ENCODE measurements at regions not wholly inside any gene's neighbourhood (a gene's known extent, or its start where the extent isn't known, plus 50 kb on each side); places are given as distances from the start of the nearest gene placed in this dataset.

GRCh38 chr3:154782151-154782550, 298.0 kb upstream of the MME start:
- H3K4me2 ChIP-seq, result no peak overlapping the region
- no peak for FAIRE-seq
- no peak overlapping the region for H3K27ac ChIP-seq
- H3K9me3 ChIP-seq, result no peaks in the 10 kb centered on the region
- DNase-seq (ENCODE audit: low read depth in 1 of 2, low spot score in 1 of 2), result no peak
- ChIA-PET POLR2A (no interaction called here), CTCF (no interaction called here)
- H3K4me1 ChIP-seq, result no peaks in the 10 kb centered on the region
- TF ChIP-seq CEBPB (IDR thresholded peaks at IDR 0.05), result no peak
- TF ChIP-seq KDM1A (IDR thresholded peaks at IDR 0.05; ENCODE audit: low read depth), result no peak
- no peak for ATAC-seq
- H3K4me3 ChIP-seq, result no peak overlapping the region
- 0% methylated on average over 2 of the region's 2 CpGs for WGBS (ENCODE audit: missing lambda C conversion rate)

GRCh38 chr3:154781595-154781994, 298.5 kb upstream of the MME start:
- CTCF ChIA-PET, result no interaction called here
- Histone ChIP-seq H3K4me3 (no peak overlapping the region), H3K27ac (no peak overlapping the region), H3K9me3 (no peaks in the 10 kb centered on the region), H3K4me2 (no peak overlapping the region), H3K4me1 (no peaks in the 10 kb centered on the region)
- POLR2A ChIA-PET, result no interaction called here
- FAIRE-seq (no peak), ATAC-seq (no peak), DNase-seq (ENCODE audit: low read depth in 1 of 2, low spot score in 1 of 2) (no peak)
- TF ChIP-seq CTCF (IDR thresholded peaks at IDR 0.05) (no peak), ZFP36 (IDR thresholded peaks at IDR 0.05; ENCODE audit: borderline replicate concordance, partially characterized antibody) (no peak), BCL3 (IDR thresholded peaks at IDR 0.05) (no peak), MAFK (IDR thresholded peaks at IDR 0.05; ENCODE audit: partially characterized antibody) (no peak), RAD21 (conservative IDR thresholded peaks at IDR 0.05 in 1 of 2, IDR thresholded peaks at IDR 0.05 in 1 of 2) (no peak), EP300 (IDR thresholded peaks at IDR 0.05) (no peak), ZNF302 (CRISPR knock-in tag; IDR thresholded peaks at IDR 0.05) (no peak), KDM5A (IDR thresholded peaks at IDR 0.05) (no peak), ESRRA (IDR thresholded peaks at IDR 0.05; ENCODE audit: borderline replicate concordance, low read length) (no peak), SMC3 (IDR thresholded peaks at IDR 0.05) (no peak), USF2 (IDR thresholded peaks at IDR 0.05) (no peak), KDM1A (IDR thresholded peaks at IDR 0.05; ENCODE audit: low read depth) (no peak), HES2 (IDR thresholded peaks at IDR 0.05) (no peak)
- 6% methylated on average over 3 of the region's 3 CpGs for WGBS (ENCODE audit: missing lambda C conversion rate)

GRCh38 chr3:154780263-154780662, 299.9 kb upstream of the MME start:
- H3K4me3 ChIP-seq, result no peak overlapping the region
- TF ChIP-seq ATOH8 (CRISPR knock-in tag; IDR thresholded peaks at IDR 0.05; ENCODE audit: low read depth) (no peak), CTCF (IDR thresholded peaks at IDR 0.05) (no peak), CBX2 (IDR thresholded peaks at IDR 0.05; ENCODE audit: borderline replicate concordance, low read depth) (no peak), ZSCAN20 (CRISPR knock-in tag; IDR thresholded peaks at IDR 0.05) (no peak), FOXS1 (CRISPR knock-in tag; IDR thresholded peaks at IDR 0.05) (no peak), E2F6 (IDR thresholded peaks at IDR 0.05; ENCODE audit: borderline replicate concordance, low read depth) (no peak), CHD2 (IDR thresholded peaks at IDR 0.05; ENCODE audit: low read length, partially characterized antibody) (no peak)
- no peaks in the 10 kb centered on the region for H3K4me1 ChIP-seq
- ChIA-PET POLR2A (no interaction called here), CTCF (no interaction called here)
- 6% methylated on average over 1 of the region's 1 CpG for WGBS (ENCODE audit: missing lambda C conversion rate)
- H3K9me3 ChIP-seq, result no peaks in the 10 kb centered on the region
- no peak for DNase-seq (ENCODE audit: low read depth in 1 of 2, low spot score in 1 of 2)
- no peak for FAIRE-seq
- H3K27ac ChIP-seq, result no peak overlapping the region
- ATAC-seq, result no peak
- no peak overlapping the region for H3K4me2 ChIP-seq

All from A549 (cell line).